Right atrium auricular region (tissue), 2 donors: ENCODE measurements at regions not wholly inside any gene's neighbourhood (a gene's known extent, or its start where the extent isn't known, plus 50 kb on each side); places are given as distances from the start of the nearest gene placed in this dataset.

Experiments
- DNase-seq: peaks from one replicate; pipeline ENCODE4 v3.0.0-alpha.2; 2019; ENCODE audit warnings: low spot score
- H3K27ac ChIP-seq, 2 donors: fragments of 200-600 bp; sonication (generic); 1 replicate in 1 of 2; 2 replicates in 1 of 2; pipeline ENCODE4 v1.5.1; 2016 to 2019
- H3K27me3 ChIP-seq, 2 donors: fragments of 200-600 bp; sonication (generic); one replicate each; pipeline versions ENCODE4 v1.5.1 to v1.6.0; 2017 to 2019
- H3K36me3 ChIP-seq: fragments of 200-600 bp; sonication (generic); one replicate; pipeline ENCODE4 v1.5.1; 2016
- H3K4me1 ChIP-seq, 2 donors: fragments of 200-600 bp; sonication (generic); one replicate each; pipeline versions ENCODE4 v1.5.1 to v1.6.0; 2017 to 2019
- H3K4me3 ChIP-seq, 2 donors: fragments of 200-600 bp; sonication (generic); 1 replicate in 1 of 2; 2 replicates in 1 of 2; pipeline ENCODE4 v1.5.1; 2017 to 2019; ENCODE audit warnings: mild to moderate bottlenecking in 1 of 2, moderate library complexity in 1 of 2
- H3K9me3 ChIP-seq, 2 donors: fragments of 200-600 bp; sonication (generic); one replicate each; pipeline ENCODE4 v1.5.1; 2019
- CTCF ChIP-seq, 2 donors: fragments of 200-600 bp; sonication (generic); IDR thresholded peaks; one replicate each; pipeline ENCODE4 v1.5.1; 2019; ENCODE audit warnings: antibody characterized with exemption in 2 of 2

- Histone ChIP-seq H3K4me3 (no peak overlapping the region), H3K4me1 (no peaks in the 10 kb centered on the region), H3K36me3 (no peaks in the 10 kb centered on the region), H3K27me3 (no peaks in the 10 kb centered on the region), H3K9me3 (no peaks in the 10 kb centered on the region), H3K27ac (no peak overlapping the region)
- DNase-seq = no peak
- peak in 1 of 2 donors; percentile 62 for TF ChIP-seq CTCF (IDR thresholded peaks at IDR 0.05)
Observed at GRCh38 chr11:71086687-71087258, 165.6 kb downstream of the SHANK2 start.

DNA sequence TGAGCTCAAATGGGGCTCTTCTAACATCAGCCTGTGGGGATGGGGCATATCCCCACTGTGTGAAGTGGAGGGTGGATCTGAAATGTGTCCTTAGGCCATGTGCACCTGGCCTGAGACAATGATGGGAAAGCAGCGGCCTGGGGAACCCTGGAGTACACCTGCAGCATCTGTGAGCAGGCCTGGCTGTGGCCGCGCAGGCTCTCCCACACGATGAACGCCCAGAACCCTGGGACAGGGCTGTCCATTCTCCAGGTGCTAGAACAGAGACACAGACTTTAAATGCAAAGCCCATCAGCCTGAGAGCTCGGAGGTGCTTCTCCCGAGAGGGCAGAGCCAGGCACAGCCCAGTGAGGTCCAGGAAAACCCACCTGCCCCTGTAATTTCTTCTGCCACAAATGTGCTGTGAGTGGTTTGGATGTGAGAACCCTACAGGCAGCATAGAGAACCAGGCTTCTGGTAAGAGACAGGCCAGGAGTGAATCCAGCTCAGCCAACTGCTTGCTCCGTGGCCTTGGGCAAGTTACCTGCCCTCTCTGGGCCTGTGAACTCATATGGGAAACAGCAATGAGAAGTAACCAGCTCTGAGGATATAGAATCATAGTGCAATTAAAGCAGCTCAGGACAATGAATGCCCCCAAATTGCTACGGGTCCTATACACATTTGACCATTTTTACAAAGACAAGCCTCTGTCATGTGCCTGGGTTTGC is 167.9 kb downstream of the SHANK2 start:
- DNase-seq = no peak
- TF ChIP-seq CTCF (IDR thresholded peaks at IDR 0.05) = no peak

GRCh38 chr11:71083105-71083504 is 169.3 kb downstream of the SHANK2 start:
- Histone ChIP-seq H3K36me3 (no peaks in the 10 kb centered on the region), H3K4me3 (no peak overlapping the region), H3K27ac (no peak overlapping the region), H3K27me3 (no peaks in the 10 kb centered on the region), H3K9me3 (peaks cover 0 to 3% of the 10 kb centered on the region in 2 donors), H3K4me1 (no peaks in the 10 kb centered on the region)
- no peak for DNase-seq
- TF ChIP-seq CTCF (IDR thresholded peaks at IDR 0.05) = no peak

More for the DNA sequence above, 167.9 kb downstream of the SHANK2 start:
- H3K4me1 ChIP-seq = no peaks in the 10 kb centered on the region
- H3K9me3 ChIP-seq = no peaks in the 10 kb centered on the region
- no peak overlapping the region for H3K4me3 ChIP-seq
- H3K27ac ChIP-seq = no peak overlapping the region
- no peaks in the 10 kb centered on the region for H3K27me3 ChIP-seq
- no peaks in the 10 kb centered on the region for H3K36me3 ChIP-seq

DNA sequence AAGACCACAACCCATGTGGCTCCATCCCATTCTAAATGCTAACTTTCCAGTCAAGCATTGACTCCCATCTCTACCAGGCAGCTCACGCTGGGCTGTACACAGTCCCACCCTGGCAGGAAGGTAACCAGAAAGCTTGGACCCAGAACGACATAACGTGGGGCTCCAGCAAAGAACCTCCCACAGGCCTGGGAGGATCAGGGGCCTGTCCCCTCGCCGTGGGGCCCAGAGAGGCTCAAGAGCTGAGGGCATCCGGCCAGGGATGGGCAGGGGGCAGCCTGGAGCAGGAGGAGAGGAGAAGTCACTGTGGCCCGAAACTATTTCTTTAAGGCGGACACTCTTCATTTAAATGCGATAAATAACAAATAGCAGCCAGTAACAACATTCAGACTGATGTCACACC is 169.9 kb downstream of the SHANK2 start:
- no peak for TF ChIP-seq CTCF (IDR thresholded peaks at IDR 0.05)
- no peak for DNase-seq

DNA sequence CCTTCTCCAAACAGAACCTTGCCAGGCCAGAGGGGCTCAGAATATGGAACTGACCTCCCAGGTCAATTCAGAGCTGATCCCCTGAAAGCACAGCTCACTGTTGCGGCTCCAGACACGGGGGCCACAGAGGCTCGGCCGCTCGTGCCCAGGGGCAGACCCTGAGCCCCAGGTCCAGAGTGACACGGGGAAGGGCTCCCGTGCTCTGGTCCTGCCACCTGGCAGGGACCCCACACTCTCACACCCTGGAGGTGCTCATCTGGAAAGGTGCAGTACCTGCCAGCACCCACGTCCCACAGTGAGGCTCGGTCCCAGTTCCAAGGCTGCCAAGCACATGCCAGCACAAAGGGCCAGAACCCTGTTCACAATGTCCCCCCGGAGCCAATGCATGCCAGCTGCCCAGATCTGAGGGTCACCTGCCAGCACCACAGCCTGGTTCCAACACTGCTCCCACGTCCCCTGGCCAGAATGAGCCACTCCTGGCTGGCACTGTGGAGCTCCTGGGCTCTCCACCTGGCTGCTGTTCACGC is 170.6 kb downstream of the SHANK2 start:
- H3K9me3 ChIP-seq = peaks cover 0 to 17% of the 10 kb centered on the region in 2 donors
- no peak overlapping the region for H3K4me3 ChIP-seq
- no peaks in the 10 kb centered on the region for H3K27me3 ChIP-seq
- no peaks in the 10 kb centered on the region for H3K36me3 ChIP-seq
- TF ChIP-seq CTCF (IDR thresholded peaks at IDR 0.05) = no peak
- no peaks in the 10 kb centered on the region for H3K4me1 ChIP-seq
- no peak overlapping the region for H3K27ac ChIP-seq
- DNase-seq = no peak

More for the DNA sequence above, 169.9 kb downstream of the SHANK2 start:
- H3K9me3 ChIP-seq = peaks cover 0 to 10% of the 10 kb centered on the region in 2 donors
- no peaks in the 10 kb centered on the region for H3K27me3 ChIP-seq
- no peaks in the 10 kb centered on the region for H3K36me3 ChIP-seq
- H3K4me3 ChIP-seq = no peak overlapping the region
- no peaks in the 10 kb centered on the region for H3K4me1 ChIP-seq
- no peak overlapping the region for H3K27ac ChIP-seq
